GM18517 (cell line): ENCODE measurements at regions not wholly inside any gene's neighbourhood (a gene's known extent, or its start where the extent isn't known, plus 50 kb on each side); places are given as distances from the start of the nearest gene placed in this dataset.
"Not testable (repeated sequence)": the region's sequence is repeated elsewhere in the genome, so short reads cannot be mapped to it uniquely, and the experiment has no call there.

Experiments used
- ATAC-seq: cut with Tn5 transposase; IDR thresholded peaks from one replicate; pipeline ENCODE4 v1.9.1; 2021; ENCODE audit warnings: mild to moderate bottlenecking, moderate library complexity; ENCODE audit not compliant: unreplicated experiment

DNA sequence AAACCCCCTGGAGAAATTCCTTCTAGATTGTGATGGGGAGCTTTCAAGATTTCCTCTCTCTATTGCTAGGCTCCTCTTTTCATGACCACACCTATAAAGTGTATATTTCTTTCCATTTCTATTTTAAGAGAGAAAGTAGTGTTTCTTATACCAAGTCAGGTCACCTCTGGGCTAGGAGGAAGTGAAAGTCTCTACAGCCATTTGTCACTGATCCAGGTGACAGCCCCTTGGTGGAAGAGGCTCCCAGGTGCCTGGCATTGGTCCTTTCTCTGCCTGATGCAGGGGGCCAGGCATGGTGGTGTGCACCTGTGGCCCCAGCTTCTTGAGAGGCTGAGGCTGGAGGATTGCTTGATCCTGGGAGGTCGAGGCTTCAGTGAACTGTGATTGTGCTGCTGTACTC is 64.7 kb downstream of the DHCR7 start:
- peak; percentile 52 for ATAC-seq

- no peak for ATAC-seq
Measured at GRCh38 chr11:71381781-71382505, 66.2 kb downstream of the DHCR7 start.

- no peak for ATAC-seq
Measured at GRCh38 chr11:71379701-71380100, 68.5 kb downstream of the DHCR7 start.

- ATAC-seq = peak; percentile 71
Measured at GRCh38 chr11:71373791-71374454, 74.3 kb downstream of the DHCR7 start.

GRCh38 chr11:71372693-71373657 is 75.2 kb downstream of the DHCR7 start:
- ATAC-seq = no peak

DNA sequence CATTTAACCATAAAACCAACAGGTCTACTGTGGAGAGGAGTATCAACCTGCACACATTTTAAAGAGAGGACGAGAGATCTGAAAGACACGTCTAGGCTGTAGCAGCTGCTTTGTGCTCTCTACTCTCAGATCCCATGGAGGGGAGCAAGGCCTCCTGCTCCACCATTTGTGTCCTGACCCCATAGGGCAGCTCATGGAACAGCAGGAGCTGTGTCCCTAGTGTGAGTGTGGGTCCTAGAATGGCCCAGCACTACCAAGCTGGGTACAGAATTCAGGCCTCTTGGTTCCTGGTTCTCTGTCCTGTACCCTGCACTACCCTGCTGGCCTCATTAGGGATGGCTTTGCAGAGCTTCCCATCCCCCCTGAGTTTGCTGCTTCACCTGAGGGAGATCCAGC is 76.5 kb downstream of the DHCR7 start:
- ATAC-seq = no peak

DNA sequence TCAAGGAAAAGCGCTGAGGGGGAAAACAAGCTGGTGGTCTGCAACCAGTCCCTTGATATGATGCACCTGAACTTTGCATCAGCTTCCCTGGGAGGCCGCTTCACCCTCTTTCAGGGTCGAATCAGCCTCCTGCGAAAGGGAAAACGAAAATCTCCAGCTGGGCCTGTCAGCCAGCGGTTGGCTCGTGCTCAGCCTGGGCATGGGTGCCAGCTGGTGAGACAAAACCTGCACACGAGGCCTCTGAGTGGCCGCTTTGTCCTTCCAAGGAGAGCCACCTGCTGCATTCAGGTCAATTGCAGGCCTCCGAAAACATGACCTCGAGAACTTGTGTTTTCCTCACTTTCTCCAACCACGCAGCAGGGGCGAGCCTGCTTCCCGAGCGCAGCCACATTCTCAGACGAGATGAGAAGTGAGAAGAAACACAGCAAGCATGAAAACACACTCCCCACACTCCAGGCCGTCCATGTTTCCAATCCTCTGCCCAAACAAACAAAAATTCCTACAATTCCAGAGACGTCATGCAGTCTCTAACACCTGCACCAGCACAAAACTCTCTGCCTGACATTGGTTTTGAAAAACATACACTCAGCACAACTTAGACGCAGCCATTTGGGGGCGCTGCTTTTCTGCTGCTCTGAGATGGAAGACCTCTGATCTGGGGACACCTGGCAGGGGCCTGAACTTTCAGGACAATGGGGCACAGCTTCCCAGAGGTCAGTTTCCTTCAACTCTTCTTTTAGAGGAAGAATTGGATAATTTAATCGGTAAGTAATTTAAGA is 77.1 kb downstream of the DHCR7 start:
- ATAC-seq = no peak

GRCh38 chr11:71370020-71370747 is 78.0 kb downstream of the DHCR7 start:
- ATAC-seq = no peak

DNA sequence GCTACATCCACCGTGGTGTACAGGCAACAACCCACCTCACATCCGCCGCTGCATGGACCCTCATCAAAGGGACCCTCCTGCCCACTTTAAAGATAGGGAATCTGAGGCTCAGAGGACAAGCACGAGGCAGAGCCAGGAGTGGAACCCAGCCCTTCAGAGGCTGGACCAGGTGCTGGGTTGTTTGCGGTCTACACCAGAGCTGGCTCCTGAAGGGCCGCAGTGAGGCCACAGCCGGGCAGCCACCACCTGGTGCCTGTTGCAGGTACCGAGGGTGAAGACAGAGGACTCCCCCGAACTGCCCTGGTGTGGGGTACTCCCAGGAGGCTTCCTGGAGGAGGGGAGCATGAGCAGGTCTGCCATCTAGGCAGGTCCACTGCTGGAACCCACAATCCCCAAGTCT is 78.8 kb downstream of the DHCR7 start:
- ATAC-seq = no peak

DNA sequence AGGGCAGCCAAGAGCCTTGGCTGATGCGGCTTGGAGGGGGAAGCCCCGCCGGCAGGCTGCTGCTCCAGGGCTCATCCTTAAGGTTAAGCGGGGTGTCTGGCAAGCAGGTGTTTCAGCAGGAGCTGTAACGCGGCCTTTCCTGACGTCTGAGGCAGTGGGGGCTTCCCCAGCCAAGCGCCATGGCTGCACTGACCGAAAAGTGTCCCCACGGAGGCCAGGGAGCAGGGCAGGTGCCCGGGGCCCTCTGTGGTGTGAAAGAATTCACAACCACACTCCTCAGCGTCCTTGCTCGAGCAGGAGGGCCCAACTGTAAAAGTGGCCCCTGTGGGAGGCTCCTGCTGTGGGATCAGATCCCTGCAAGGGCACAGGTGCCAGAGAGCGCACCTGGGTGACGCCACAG is 79.2 kb downstream of the DHCR7 start:
- ATAC-seq = no peak

DNA sequence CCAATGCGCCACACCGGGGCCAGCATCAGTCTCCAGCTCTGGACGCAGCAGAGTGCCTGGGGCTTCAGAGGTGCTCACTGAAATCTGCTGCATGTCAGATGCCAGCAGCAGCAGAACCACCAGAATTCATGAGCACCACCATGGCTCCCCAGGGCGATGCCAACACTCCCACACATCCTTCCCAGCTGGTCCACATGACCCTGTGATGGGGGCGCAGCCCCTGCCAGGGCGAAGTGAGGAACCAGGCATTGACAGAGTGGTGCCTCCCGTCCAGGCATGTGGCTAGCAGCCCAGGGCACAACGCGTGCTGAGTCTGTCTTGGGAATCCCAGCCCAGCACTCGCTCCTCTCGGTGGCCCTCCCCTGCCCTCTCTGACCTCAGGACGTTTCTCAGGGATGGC is 80.4 kb downstream of the DHCR7 start:
- no peak for ATAC-seq

GRCh38 chr11:71367276-71367675 is 80.9 kb downstream of the DHCR7 start:
- not testable (repeated sequence) for ATAC-seq

DNA sequence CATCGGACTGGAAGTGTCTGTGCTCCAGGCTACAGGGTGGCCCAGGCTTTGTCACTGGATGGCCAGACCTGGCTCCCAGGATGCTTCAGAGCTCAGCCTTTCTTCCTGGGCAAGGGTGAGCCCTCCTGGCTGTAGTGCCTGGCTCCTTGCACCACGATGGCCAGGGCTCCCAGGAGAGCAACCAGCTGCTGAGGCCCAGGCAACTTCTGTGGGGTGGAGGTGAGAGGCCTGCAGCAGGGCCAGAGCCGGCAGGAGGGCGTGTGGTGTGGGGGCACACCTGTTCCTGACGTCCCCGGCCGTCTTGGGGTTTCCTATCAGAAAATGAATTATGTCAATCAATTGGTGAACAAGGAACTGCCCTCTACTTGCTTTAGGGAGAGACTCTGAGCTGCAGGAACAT is 82.1 kb downstream of the DHCR7 start:
- ATAC-seq = no peak

- no peak for ATAC-seq
Measured at GRCh38 chr11:71365626-71366025, 82.6 kb downstream of the DHCR7 start.

DNA sequence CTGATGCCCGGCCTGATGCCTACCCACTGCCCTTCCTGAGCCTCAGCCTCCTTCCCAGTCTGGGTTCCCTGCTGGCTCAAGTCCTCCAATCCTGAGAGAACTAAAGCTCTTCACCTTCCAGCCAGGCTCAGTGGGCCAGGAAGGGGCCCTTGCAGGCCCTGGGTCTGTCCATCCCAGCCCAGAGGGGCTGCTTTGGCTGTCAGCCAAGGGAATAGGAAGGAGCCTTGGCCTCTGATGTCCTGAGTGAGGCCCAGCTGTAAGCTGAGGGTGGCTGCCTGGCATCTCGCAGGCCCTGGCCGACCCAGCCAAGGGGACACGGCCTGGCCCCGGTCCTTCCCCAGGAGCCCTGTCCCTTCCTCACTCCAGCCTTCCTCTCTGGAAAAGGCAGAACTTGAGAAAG is 83.4 kb downstream of the DHCR7 start:
- no peak for ATAC-seq

- ATAC-seq = no peak
Measured at GRCh38 chr11:71364176-71364671, 84.0 kb downstream of the DHCR7 start.

GRCh38 chr11:71363721-71364120 is 84.5 kb downstream of the DHCR7 start:
- no peak for ATAC-seq

DNA sequence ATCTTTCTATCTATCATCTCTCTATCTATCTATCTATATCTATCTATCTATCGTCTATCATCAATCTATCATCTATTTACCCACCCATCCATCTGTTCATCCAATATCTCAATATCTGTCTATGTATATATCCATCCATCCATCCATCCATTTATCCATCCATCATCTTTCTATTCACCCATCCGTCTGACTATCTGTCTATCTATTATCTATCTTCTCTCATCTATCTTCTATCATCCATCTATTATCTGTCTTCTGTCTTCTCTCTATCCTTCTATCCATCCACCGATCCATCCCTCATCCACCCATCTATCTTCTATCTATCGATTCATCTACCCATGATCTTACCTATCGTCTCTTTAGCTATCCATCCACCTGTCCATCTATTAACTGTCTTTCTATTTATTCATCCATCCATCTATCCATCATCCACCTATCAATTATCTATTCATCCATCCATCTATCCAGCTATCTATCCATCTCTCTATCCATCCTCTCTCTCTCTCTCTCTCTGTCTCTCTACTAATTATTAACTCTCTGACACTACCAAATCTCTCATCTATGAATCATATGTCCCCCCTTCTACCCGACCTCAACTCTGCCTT is 89.1 kb downstream of the DHCR7 start:
- ATAC-seq = no peak

GRCh38 chr11:71358122-71358728 is 90.0 kb downstream of the DHCR7 start:
- no peak for ATAC-seq
